Renal cortical epithelial cell (primary cell): ENCODE measurements at regions not wholly inside any gene's neighbourhood (a gene's known extent, or its start where the extent isn't known, plus 50 kb on each side); places are given as distances from the start of the nearest gene placed in this dataset.

Source experiments
- DNase-seq: peaks from one replicate; pipeline ENCODE4 v3.0.0-alpha.2; 2011; ENCODE audit warnings: low read depth

DNA sequence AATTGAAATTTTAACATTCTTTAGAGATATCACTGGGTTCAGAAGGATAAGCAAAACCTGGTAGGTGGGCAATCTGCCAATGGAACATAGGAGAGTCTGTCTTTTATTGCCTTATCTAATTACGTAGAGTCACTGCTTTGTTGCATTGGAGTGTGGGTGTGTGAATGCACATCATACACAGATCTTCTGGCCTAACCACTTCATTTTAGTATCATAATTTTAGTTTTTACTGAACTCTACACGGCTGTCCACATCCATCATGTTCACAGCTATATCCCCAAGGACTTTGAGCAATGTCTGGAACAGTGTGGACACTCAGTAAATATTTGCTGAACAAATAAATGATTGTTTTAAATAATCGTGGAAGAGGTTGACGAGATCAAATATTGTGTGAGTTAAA, 104.6 kb upstream of the AKIRIN2 start:
- DNase-seq: no peak

DNA sequence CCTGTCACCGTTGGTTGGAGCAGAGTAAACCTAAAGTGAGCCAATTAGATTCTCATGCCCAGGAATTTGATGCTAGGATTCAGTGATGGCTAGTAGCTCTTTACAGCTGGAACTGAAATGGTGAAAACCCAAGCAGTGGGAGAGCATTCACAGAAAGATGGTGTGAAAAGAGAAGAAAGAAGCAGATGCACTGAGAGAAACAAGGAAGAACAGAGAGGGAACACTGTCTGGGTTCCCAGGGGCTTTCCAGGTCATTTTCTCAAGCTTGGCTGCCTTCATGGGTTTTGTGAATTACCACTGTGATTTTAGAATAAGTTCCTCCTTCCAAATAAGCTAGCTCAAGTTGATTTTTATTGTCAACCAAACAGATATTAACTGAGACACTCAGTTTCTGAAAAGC, 104.1 kb upstream of the AKIRIN2 start:
- DNase-seq: no peak

DNA sequence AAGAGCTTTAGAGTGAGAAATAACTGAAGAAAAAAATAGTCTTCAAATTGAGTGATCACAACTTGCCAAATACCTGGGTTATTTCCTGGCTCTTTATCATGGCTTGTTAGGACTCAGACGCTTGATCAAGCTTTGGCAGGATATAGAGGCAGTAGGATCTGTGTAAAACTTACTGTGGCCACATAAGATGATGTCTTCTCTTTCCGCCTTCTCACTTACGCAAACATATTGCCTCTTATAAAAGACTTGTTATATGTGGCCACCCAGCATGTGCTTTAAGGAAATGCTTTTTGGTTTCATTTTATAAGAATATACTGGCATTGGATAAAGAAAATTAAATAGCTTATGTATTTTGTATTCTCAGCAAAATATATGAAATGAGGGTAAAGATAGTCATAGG, 101.8 kb upstream of the AKIRIN2 start:
- DNase-seq: no peak

DNA sequence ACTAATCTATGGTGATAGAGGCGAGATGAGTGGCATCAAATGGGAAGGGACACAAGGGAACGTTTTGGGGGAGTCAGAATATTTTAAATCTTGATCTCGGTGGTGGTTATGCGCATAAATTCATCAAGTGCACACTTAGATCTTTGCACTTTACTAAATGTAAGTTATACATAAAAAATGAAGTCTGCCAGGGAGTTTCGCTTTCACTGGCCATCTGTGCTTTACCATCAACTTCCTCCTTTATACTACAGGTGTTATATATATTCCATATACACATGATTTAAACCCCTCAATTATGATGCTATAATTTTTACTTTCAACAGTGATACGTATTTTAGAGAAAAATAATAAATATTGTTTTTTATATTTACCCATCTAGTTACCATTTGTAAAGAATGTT, 97.6 kb upstream of the AKIRIN2 start:
- no peak for DNase-seq

DNA sequence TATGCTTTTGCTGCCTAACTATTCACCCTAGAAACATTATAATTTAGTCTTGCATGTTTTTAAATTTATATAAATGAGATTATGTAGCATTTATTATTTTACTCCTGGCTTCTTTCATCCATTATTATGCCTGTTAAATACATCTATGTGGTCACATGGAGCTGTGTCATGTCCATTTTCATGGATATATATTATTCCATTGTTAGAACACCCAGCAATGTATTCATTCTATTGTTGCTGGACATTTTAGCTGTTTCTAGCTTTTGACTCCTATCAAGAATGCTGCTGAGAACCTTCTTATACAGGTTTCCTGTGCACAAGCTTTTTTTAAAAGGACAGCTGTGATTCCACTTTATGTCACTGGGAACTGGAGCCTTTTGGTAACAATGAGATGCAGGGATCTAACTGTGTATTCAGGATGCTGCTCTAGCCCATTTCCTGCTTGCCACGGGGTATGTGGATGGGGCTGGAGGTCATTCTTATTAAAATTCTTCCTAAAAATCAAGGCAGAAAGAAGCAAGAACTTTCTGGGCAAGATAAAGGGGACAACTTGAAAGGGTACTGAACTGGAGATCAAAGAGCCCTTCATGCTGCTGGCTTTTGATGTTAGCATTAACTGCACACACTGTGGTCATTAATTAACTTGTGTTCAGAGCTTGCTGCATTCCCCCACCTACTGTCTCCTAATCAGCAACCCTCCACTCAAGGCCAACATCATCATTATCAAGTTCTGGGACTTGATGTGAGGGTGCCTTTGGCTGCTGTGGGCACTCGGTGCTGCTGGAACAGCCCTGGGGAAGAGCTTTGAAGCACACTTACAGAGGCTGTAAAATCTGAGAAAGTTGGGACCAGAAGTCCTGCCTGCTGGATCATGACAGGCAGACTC, 96.6 kb upstream of the AKIRIN2 start:
- peak; percentile 69 for DNase-seq

DNA sequence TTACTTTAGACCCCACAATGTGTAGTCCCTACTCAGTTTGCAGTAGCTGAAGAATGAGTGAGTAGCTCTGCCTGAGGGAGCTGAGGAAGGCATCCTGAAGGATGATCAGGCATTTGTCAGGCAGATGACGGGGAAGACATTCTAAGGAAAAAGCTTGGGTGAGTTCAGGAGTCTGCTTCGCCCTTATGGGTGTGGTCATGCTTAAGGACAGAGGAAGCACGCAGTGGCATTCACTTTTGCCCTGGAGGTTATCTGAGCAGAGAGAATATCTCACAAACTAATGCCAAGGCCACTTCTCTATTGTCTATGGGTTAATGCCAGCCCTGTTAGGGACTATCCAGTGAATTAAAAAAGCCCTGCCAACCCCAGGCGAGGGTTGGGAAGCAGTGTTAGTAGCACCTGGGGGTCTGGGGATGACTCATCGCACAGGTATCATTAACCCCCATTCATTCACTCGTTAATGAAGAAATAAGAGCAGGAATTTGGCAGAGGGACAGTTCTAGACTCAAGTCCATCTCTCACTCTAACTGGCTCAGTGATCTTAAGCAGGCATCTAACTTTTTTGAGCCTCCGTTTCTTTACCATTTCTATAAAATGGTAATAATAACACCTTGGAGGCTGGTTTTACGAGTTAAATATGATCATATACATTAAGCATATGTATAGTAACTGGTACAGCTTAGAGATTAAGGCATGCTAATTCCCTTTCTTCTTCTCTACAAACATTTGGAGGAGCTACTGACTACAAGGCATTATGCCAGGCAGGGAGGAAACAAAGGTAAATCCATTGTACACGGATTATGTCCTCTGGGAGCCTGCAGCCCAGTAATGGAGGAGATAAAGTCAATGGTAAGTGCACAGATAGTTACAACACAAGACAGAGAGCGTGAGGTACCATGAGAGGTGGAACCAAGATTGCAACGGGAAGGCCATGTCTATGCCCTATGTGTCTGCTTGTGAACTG, 93.2 kb upstream of the AKIRIN2 start:
- no peak for DNase-seq

DNA sequence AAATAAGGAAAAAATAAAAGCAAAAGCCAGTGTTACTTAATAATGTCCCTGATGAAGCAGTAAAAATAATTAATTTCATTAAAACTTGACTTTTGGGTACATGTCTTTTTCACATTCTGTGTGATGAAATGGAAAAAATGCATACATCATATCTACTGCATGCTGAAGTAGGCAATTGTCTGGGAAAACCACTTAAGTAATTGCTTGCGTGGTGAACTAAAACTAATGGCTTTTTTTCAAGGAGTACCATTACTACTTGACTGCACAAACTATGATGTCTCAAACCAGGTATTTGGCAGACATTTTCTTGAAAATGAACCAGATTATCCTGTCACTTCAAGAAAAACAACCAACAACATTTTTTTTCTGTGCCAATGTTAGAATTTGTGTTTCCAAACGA, 91.3 kb upstream of the AKIRIN2 start:
- DNase-seq: peak; percentile 65

DNA sequence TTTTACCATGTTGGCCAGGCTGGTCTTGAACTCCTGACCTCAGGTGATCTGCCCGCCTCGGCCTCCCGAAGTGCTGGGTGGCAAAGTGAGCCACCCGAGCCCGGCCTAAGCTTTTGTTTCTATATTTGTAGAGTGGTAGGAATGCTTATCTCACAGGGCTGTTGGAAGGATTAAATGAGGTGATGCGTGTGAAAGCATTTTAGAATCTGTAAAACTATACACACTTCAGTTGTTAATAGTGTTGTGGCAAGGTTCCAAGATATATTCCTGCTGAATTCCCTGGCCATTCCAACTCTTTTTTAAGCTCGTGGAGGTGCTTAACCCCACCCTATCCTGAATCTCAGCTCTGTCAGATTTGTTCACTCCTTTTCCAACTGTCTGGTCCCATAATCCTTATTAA, 89.9 kb upstream of the AKIRIN2 start:
- DNase-seq: no peak

DNA sequence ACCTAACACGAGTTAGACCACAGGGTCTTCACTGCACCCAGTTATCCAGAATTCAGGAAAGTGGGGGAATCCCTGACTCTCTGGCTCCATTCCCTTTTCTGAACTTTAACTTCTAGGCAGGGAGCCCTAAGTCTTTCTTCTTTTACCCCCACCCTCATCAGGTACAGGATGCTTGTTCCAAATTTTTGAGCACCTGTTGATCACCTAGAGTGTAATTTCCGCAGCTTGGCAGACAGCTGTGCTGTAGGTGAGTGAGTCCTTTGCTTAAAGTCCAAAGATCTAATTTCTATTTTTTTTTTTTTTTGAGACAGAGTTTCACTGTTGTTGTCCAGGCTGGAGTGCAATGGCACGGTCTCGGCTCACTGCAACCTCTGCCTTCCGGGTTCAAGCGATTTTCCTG, 89.5 kb upstream of the AKIRIN2 start:
- no peak for DNase-seq

DNA sequence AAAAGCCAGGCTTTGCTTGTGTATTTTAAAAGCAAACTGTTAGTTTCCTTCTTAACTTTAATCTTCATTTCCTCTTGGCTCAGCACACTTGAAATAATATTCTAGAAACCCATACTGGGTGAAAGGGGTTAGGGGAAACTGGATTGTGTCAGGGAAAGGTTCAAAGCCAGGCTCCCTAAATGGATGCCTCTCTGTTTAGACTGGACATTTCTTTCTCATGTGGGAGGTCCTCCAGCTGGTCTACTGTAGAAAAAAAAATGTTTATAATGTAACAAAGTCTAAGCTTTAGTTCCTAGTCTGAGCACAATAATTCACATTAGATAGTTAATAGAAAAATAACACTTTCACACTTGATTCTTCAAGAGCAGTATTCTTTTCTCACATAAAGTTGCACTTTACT, 89.0 kb upstream of the AKIRIN2 start:
- no peak for DNase-seq

DNA sequence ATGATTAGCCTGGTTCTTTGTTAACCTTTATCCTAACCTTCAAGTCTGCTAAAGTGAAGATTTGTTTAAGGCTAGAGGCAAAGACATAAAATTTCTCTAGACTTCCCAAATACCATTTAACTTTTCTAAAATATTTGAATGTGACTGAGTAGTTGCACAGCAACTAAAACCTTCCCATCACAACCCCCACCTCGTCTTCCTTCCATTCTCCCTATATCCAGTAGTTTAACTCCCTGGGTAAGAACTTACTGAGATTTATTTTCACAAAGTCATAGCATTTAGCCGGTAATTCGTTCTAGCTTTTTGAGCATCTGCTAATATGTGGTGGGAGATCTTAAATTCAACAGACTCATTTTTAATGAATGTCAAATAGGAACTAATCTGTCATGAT, 87.9 kb upstream of the AKIRIN2 start:
- DNase-seq: no peak

DNA sequence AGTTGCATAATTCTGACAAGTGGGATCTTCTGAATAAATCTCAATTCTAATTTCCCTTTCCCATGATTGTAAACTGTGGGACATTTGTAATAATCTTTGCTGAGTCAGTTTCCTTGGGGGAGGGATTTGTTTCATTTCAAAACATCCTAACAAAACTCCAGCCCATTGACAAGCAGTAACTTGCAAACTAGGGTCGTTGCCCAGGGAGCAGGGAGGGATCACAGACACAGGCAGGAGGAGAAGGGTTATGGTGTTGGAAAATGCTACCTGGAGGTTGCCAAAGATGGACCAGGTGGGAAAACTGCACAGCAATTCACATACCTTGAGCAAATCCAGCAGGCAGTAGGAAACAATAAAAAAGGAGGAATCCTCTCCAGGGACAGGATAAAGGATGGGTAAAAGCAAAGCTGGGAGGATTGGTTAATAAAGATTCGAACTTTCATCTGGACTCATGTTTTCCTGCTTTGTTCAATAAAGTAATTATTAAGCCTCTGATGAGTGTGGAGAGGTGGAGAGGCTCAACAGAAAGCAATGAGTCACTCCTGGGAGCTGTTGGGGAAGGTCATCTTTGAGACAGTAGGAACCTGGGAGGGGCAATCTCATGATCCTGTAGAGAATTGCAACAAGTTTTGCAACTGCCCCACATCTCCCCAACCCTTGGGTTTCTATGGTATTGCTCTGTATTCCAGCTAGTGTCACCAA, 87.3 kb upstream of the AKIRIN2 start:
- peak; percentile 98 for DNase-seq

DNA sequence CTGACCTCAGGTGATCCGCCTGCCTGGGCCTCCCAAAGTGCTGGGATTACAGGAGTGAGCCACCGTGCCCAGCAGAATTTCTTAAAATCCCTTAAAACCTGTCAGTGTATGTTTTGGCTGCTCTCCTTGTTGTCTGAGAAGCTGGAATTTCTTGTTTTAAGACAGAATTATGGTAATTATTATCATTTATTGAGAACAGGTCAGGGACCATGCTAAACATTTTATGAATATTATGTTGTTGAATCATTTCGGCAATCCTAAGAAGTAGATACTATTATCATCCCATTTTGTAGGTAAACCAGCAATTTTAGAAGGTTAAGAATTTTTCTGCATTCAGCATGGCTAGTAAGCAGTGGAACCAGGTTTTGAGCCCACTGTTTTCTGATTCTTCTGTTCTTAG, 86.1 kb upstream of the AKIRIN2 start:
- DNase-seq: no peak

DNA sequence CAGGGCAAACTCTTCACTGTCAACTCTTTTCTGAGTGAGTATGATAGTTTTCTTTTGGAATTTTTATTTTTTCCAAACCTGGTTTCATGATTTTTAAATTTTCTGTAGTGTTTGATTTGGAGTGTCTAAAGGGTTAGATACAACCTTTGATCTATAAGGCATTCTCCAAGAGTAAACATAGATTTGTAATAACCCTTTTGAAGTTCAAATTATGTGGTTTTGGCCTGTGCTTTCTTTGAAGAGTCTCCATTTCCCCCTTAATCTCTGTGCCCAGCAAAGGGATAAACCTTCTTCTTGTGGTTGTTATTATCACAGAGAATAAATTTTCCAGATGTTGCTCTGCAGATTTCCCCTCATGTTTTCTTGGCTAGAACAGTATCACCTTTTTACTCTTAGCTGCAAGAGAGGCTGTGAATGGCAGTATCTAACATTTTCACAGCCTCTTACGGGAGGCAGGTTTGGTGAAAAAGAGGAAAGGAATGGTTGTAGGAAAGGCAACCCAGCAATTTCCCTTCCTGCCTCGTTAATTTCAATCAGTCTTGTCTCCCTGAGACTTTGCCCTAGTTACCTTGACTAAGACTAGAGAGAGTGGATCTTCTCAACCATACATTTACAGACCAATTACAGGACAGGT, 83.3 kb upstream of the AKIRIN2 start:
- DNase-seq: no peak

DNA sequence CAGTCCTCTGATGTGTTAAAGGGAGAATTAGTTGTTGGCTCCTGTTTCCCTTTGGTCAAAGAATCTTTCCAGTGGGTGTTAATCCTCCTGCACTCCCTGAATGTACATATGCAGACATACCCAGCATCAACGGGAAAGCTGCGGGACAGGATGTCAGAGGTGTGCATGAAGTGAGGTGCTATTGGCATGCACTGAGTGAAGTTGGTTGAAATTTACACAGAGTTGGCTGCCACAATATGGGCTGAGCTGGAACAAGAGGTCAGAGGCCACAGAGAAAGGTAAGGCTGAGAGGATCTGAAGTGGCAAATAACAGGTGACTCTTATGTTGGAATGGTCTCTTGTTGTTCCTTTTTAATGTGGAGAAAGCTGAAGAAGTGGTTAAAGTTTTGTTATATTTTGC, 82.7 kb upstream of the AKIRIN2 start:
- DNase-seq: peak; percentile 55

DNA sequence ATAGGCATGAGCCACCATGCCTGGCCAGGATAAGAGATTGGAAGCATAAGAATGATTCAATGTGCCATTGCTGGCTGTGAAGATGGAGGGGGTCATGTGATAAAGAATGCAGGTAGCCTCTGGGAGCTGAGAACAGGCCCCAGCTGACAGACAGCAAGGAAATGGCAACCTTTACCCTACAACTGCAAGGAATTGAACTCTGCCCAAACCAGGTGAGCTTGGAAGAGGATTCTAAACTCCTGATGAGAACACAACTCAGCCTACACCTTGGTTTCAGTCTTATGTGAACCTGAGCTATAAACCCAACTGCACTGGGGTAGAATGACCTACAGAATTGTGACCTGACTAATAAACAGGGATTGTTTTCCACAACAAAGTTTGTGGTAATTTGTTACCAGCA, 82.0 kb upstream of the AKIRIN2 start:
- DNase-seq: peak; percentile 74

DNA sequence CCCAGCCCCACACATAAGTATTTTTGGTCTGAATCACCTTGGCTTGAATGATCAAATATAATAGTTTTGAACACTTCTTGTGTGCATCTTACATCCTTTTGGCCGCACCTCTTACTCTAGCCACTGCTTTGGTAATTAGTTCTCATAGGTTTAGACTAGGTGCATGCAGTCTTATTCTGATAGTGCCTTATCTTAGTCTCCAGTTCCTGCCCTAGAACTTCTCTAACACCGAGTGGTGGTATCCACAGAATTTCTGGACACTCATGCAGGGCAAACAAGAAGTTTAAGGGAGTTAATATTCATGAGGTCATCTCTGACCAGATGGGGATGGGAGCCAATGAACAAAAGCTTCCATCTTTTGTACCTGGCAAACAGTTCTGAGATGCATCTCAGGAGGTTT, 77.5 kb upstream of the AKIRIN2 start:
- no peak for DNase-seq

DNA sequence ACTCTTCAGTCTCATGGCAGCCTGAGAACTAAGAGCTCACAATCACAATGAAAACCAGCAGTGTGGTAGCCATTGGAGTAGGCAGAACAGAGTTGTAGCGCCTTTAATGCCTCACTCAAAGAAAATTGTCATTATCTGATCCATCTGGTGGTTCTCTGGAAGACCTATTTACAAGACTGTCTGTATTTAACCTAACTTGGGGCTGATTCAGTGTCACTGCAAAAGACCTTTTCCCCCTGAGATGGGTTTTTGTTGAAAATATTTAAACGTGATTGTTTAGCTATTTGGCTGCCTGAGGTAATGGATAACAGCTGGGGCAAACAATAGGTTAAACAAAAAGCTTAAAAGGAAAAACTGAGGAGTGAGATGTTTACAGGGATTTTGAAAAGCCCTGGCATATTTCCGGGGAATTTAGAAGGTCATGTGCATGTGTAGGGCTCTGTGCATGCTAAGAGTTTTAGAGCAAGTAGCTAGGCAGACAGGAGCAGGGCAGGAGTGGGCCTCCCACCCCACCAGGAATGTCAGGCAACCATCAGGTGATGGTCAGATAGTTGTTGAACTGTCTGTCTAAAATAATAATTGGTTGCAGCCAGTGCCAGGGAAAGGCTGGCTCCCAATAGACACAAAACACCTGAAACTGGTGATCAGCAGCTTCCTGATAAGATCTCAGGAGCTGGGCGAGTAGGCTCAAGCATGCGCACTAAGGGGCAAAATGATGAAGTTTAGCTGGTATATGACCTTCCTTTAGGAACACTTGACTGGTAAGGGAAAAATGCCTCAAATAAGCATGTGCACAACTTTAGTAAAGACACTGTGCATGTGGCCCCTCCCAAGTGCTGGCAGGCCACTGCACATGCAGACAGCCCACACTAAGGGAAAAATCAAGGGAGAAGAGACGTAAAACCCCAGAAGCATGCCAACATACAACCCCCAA, 70.8 kb upstream of the AKIRIN2 start:
- DNase-seq: peak; percentile 18

DNA sequence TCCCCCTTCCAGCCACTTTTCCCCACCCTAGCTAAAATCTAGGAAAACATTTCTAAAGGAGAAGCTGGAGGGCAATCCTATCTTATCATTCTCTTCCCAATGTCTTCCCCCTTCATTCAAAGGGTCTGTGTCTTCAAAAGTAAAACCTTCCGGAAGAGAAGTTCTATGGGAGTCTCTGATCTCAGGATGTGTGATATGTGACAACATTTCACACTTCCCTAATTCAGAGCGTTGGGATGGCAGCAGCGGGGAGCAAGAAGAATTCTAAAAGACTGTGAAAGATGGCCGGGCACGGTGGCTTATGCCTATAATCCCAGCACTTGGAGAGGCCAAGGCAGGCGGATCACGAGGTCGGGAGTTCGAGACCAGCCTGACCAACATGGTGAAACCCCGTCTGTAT, 65.4 kb upstream of the AKIRIN2 start:
- no peak for DNase-seq

DNA sequence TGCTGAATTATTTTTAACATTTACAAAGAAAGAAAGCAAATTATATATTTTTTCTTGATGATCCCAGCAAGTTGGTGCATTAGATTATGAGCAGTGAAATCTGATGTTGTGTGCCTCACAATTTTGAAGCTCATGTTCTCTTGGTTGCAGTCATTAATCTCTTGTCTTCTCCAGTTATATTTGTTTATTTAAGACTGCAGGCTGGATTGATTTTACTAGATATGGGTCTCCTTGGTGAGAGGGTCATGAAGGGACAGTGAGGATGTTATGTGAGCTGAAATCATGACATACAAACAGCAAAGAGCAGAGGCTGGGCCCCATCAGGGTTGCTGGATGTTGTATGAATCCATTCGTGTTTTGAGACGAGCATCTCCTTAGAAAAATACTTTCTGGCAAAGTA, 64.2 kb upstream of the AKIRIN2 start:
- DNase-seq: no peak

DNA sequence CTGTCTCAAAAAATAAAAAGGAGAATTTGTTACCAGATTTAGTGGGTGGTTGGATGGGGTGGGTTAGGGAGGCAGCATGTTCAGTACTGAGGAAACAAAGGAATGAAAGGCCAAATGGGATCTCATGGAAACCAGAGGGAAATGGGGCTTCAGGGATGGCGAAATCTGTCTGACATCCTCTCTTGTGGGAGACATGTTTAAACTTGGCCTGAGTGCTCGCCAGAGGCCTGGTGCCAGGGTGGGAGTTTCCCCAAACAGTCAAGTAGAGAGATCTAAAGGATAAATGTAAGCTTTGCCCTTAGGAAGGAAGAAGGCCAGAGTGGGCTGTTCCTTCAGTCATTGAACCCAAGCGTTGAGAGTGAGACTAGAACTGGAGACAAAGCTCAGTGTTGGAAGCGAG, 61.9 kb upstream of the AKIRIN2 start:
- no peak for DNase-seq
